K562 (cell line): ENCODE measurements at regions not wholly inside any gene's neighbourhood (a gene's known extent, or its start where the extent isn't known, plus 50 kb on each side); places are given as distances from the start of the nearest gene placed in this dataset.

Experiments
- ATAC-seq: fragments of 200-7000 bp; cut with Tn5 transposase; 3 replicates; pipeline ENCODE4 v1.9.1; 2020; ENCODE audit warnings: moderate library complexity
- BruUV-seq: library from RNA; stranded (reverse); fragments of 400-500 nt; replicated peaks from 2 replicates; lab custom pipeline; 2021; lab: Mats Ljungman, UMichigan
- CTCF ChIA-PET: fragments of 300-600 bp; formaldehyde crosslinking; extraction: SDS; loops from one replicate; lab custom pipeline; 2021; ENCODE audit warnings: low intra/inter-chr PET ratio; lab: Yijun Ruan, JAX
- POLR2A ChIA-PET: fragments of 300-600, 350-650 bp; sonication (Branson Sonifier 250); formaldehyde crosslinking; extraction: SDS; loops from one replicate; lab custom pipeline; 2021; ENCODE audit warnings: antibody characterized with exemption, inconsistent platforms; lab: Yijun Ruan, JAX
- DNase-seq, 4 experiments: peaks; one replicate each; pipeline versions ENCODE4 v3.0.0 to v3.0.0-alpha.2; 2011 to 2018; ENCODE audit warnings: low spot score in 3 of 4, mixed read lengths in 3 of 4; ENCODE audit errors: extremely low read depth in 1 of 4
- FAIRE-seq: peaks from 2 replicates; lab custom pipeline; 2011; peaks lifted over from hg19 to GRCh38; lab: Jason Lieb, UNC
- H2AFZ ChIP-seq: 2 replicates; pipeline ENCODE4 v1.6.0; 2011; ENCODE audit warnings: low read depth, low read length, control low read depth, inconsistent platforms
- H3K27ac ChIP-seq: fragments of 200-600 bp; 3 replicates; pipeline ENCODE4 v1.8.0; 2011; ENCODE audit warnings: low read depth, mild to moderate bottlenecking, control low read depth, inconsistent platforms, low read length, moderate library complexity, mixed read lengths; ENCODE audit errors: extremely low read depth
- H3K27me3 ChIP-seq, 2 experiments: fragments of 300-600 bp in 1 of 2; 2 replicates in 1 of 2; 3 replicates in 1 of 2; pipeline versions ENCODE4 v1.6.0 to v1.8.0; 2011; ENCODE audit warnings: inconsistent platforms in 2 of 2, low read length in 2 of 2, mild to moderate bottlenecking in 1 of 2, mixed read lengths in 1 of 2, moderate library complexity in 1 of 2; ENCODE audit not compliant: control insufficient read depth in 2 of 2, insufficient read depth in 2 of 2
- H3K36me3 ChIP-seq: fragments of 300-600 bp; 3 replicates; pipeline ENCODE4 v1.8.0; 2011; ENCODE audit warnings: mild to moderate bottlenecking, low read length, inconsistent platforms; ENCODE audit not compliant: control insufficient read depth, insufficient read depth
- H3K4me1 ChIP-seq, 2 experiments: fragments of 200-600 bp in 1 of 2; replicated peaks in 1 of 2; 2 replicates in 1 of 2; 3 replicates in 1 of 2; pipeline versions ENCODE4 v1.5.1 to v1.8.0; 2011; ENCODE audit warnings: inconsistent platforms in 2 of 2, low read length in 2 of 2, mild to moderate bottlenecking in 1 of 2, mixed read lengths in 1 of 2, moderate library complexity in 1 of 2; ENCODE audit not compliant: control insufficient read depth in 2 of 2, insufficient read depth in 2 of 2
- H3K4me2 ChIP-seq: 2 replicates; pipeline ENCODE4 v1.6.1; 2011; ENCODE audit warnings: low read length, control low read depth, inconsistent platforms, mixed read lengths; ENCODE audit not compliant: insufficient read depth
- H3K4me3 ChIP-seq: fragments of 200-600 bp; sonication (generic), shearing (Covaris generic); 2 replicates; pipeline ENCODE4 v1.5.1; 2016; ENCODE audit warnings: control low read depth, inconsistent platforms
- H3K79me2 ChIP-seq: fragments of 200-600 bp; 3 replicates; pipeline ENCODE4 v1.8.0; 2011; ENCODE audit warnings: low read length, inconsistent platforms; ENCODE audit not compliant: control insufficient read depth, insufficient read depth
- H3K9ac ChIP-seq, 2 experiments: 2 replicates each; pipeline versions ENCODE4 v1.6.0 to v1.6.1; 2011; ENCODE audit warnings: low read depth in 2 of 2, low read length in 2 of 2, control low read depth in 1 of 2, inconsistent platforms in 1 of 2, mild to moderate bottlenecking in 1 of 2, mixed read lengths in 1 of 2; ENCODE audit not compliant: insufficient read depth in 1 of 2
- H3K9me1 ChIP-seq: one replicate; pipeline ENCODE4 v1.6.0; 2011; ENCODE audit warnings: inconsistent platforms, mild to moderate bottlenecking, low read length, moderate library complexity; ENCODE audit not compliant: control insufficient read depth, insufficient read depth
- H3K9me3 ChIP-seq: replicated peaks from 2 replicates; pipeline ENCODE4 v1.5.1; 2011; ENCODE audit warnings: low read depth, low read length, inconsistent platforms; ENCODE audit not compliant: control insufficient read depth, insufficient read depth
- H4K20me1 ChIP-seq: replicated peaks from 2 replicates; pipeline ENCODE4 v1.6.1; 2011; ENCODE audit warnings: low read length, inconsistent platforms, mixed read lengths; ENCODE audit not compliant: control insufficient read depth, insufficient read depth
- NELFE ChIP-seq: IDR thresholded peaks from 2 replicates; pipeline ENCODE4 v1.6.1; 2011; ENCODE audit warnings: mild to moderate bottlenecking; ENCODE audit not compliant: insufficient read depth, insufficient read length
- STAG1 ChIP-seq: sonication (generic); formaldehyde crosslinking; IDR thresholded peaks from 2 replicates; pipeline ENCODE4 v1.5.0; 2020; ENCODE audit warnings: missing genetic modification reagents, borderline replicate concordance
- TCF7L2 ChIP-seq: fragments of 150-350 bp; IDR thresholded peaks from 2 replicates; pipeline ENCODE4 v1.6.1; 2016; ENCODE audit warnings: low read depth, mild to moderate bottlenecking, low read length, moderate library complexity
- WGBS: fragments of 100-300 bp; shearing (Covaris generic); methylation state at CpG from one replicate; pipeline ENCODE4 v1.1.6; 2016; ENCODE audit warnings: low coverage, mixed read lengths; ENCODE audit not compliant: insufficient coverage; ENCODE audit errors: missing lambda C conversion rate; 5-methylcytosine and 5-hydroxymethylcytosine counted together
- in situ Hi-C: fragments of 300-500 bp; cut with MboI; formaldehyde crosslinking; loops from 4 replicates; pipeline ENCODE4 v1.15.0; 2018; ENCODE audit warnings: inconsistent platforms, mixed read lengths
- intact Hi-C: fragments of 100-400 bp; cut with micrococcal nuclease; formaldehyde crosslinking; loops from 2 replicates; pipeline ENCODE4 v1.14.2; 2022
- TF ChIP-seq, protein P1 (sequence below): sonication (generic); formaldehyde crosslinking; IDR thresholded peaks from 2 replicates; pipeline ENCODE4 v1.8.1; 2023; ENCODE audit warnings: missing genetic modification reagents, mild to moderate bottlenecking, borderline replicate concordance
- TF ChIP-seq, protein P2 (sequence below): fragments of 450-650 bp; formaldehyde crosslinking; IDR thresholded peaks from 2 replicates; pipeline ENCODE4 v1.4.0; 2022; ENCODE audit warnings: missing genetic modification characterization

GRCh38 chr18:2482706-2483475 is 88.4 kb downstream of the METTL4 start:
- intact Hi-C loops = no loop called here
- POLR2A ChIA-PET = interaction anchor here (1.3 kb wide), 1 partner anchor 13 kb away, joined by 5 read pairs; no protein-coding TSS in a partner anchor
- WGBS = 29% methylated on average over 2 of the region's 2 CpGs

More at GRCh38 chr18:2482706-2483475, 88.4 kb downstream of the METTL4 start:
- H2AFZ ChIP-seq = no peak overlapping the region
- no peaks in the 10 kb centered on the region for H4K20me1 ChIP-seq
- TF ChIP-seq TCF7L2 (no peak), NELFE (no peak), STAG1 (CRISPR knock-in tag) (no peak)
- TF ChIP-seq, protein P1, sequence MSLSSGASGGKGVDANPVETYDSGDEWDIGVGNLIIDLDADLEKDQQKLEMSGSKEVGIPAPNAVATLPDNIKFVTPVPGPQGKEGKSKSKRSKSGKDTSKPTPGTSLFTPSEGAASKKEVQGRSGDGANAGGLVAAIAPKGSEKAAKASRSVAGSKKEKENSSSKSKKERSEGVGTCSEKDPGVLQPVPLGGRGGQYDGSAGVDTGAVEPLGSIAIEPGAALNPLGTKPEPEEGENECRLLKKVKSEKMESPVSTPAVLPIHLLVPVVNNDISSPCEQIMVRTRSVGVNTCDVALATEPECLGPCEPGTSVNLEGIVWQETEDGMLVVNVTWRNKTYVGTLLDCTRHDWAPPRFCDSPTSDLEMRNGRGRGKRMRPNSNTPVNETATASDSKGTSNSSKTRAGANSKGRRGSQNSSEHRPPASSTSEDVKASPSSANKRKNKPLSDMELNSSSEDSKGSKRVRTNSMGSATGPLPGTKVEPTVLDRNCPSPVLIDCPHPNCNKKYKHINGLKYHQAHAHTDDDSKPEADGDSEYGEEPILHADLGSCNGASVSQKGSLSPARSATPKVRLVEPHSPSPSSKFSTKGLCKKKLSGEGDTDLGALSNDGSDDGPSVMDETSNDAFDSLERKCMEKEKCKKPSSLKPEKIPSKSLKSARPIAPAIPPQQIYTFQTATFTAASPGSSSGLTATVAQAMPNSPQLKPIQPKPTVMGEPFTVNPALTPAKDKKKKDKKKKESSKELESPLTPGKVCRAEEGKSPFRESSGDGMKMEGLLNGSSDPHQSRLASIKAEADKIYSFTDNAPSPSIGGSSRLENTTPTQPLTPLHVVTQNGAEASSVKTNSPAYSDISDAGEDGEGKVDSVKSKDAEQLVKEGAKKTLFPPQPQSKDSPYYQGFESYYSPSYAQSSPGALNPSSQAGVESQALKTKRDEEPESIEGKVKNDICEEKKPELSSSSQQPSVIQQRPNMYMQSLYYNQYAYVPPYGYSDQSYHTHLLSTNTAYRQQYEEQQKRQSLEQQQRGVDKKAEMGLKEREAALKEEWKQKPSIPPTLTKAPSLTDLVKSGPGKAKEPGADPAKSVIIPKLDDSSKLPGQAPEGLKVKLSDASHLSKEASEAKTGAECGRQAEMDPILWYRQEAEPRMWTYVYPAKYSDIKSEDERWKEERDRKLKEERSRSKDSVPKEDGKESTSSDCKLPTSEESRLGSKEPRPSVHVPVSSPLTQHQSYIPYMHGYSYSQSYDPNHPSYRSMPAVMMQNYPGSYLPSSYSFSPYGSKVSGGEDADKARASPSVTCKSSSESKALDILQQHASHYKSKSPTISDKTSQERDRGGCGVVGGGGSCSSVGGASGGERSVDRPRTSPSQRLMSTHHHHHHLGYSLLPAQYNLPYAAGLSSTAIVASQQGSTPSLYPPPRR (CRISPR knock-in tag) = no peak
- TF ChIP-seq, protein P2, sequence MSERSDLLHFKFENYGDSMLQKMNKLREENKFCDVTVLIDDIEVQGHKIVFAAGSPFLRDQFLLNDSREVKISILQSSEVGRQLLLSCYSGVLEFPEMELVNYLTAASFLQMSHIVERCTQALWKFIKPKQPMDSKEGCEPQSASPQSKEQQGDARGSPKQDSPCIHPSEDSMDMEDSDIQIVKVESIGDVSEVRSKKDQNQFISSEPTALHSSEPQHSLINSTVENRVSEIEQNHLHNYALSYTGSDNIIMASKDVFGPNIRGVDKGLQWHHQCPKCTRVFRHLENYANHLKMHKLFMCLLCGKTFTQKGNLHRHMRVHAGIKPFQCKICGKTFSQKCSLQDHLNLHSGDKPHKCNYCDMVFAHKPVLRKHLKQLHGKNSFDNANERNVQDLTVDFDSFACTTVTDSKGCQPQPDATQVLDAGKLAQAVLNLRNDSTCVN (CRISPR knock-in tag) = no peak
- in situ Hi-C loops = no loop called here
- no peak overlapping the region for H3K9ac ChIP-seq
- no TSS peak for BruUV-seq
- ATAC-seq (no peak), DNase-seq (no peak), FAIRE-seq (no peak)
- no peak overlapping the region for H3K27ac ChIP-seq
- no peaks in the 10 kb centered on the region for H3K4me1 ChIP-seq
- CTCF ChIA-PET = no interaction called here
- H3K9me1 ChIP-seq = no peaks in the 10 kb centered on the region
- no peaks in the 10 kb centered on the region for H3K9me3 ChIP-seq
- H3K79me2 ChIP-seq = no peaks in the 10 kb centered on the region
- H3K27me3 ChIP-seq = no peaks in the 10 kb centered on the region
- no peak overlapping the region for H3K4me2 ChIP-seq
- H3K4me3 ChIP-seq = no peak overlapping the region
- H3K36me3 ChIP-seq = no peaks in the 10 kb centered on the region
